SK-N-MC (cell line): ENCODE measurements at regions not wholly inside any gene's neighbourhood (a gene's known extent, or its start where the extent isn't known, plus 50 kb on each side); places are given as distances from the start of the nearest gene placed in this dataset.

Experiments used
- EZH2 ChIP-seq: fragments of 200-600 bp; sonication (generic); IDR thresholded peaks from one replicate; pipeline ENCODE4 v1.6.1; 2017; ENCODE audit warnings: antibody characterized with exemption
- POLR2AphosphoS5 ChIP-seq: IDR thresholded peaks from 2 replicates; pipeline ENCODE4 v1.6.1; 2012; ENCODE audit warnings: mild to moderate bottlenecking, low read depth, low read length, borderline replicate concordance

- TF ChIP-seq EZH2 (no peak), POLR2AphosphoS5 (no peak)
Measured at GRCh38 chr10:128516180-128516579, 390.0 kb upstream of the MKI67 start.
